HG03060 (cell line): ENCODE measurements at regions not wholly inside any gene's neighbourhood (a gene's known extent, or its start where the extent isn't known, plus 50 kb on each side); places are given as distances from the start of the nearest gene placed in this dataset.

Experiments used
- ATAC-seq: cut with Tn5 transposase; IDR thresholded peaks from one replicate; pipeline ENCODE4 v1.9.1; 2021; ENCODE audit warnings: low read depth, moderate number of reproducible peaks; ENCODE audit not compliant: unreplicated experiment

- no peak for ATAC-seq
Measured at GRCh38 chr4:112842513-112842912, 205.6 kb downstream of the LARP7 start.

DNA sequence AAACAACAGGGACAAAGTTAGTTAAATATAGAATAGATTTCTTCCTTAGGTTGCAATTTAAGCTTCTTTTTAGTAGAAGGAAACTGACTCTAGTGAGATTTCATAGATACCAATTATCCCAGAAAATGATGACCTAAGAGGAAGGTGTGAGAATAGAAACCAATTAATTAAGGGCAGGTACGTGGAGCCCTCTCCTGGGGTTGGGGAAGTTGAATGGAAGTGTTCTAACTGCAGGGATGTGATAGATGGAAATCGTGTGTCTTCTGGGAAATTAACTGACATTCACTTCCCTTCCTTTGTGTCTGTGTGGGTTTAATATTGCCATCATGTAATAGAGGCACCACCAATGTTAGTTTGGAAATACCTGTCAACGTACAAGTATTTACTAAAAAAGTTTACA is 204.1 kb upstream of the ANK2 start:
- ATAC-seq, result no peak

DNA sequence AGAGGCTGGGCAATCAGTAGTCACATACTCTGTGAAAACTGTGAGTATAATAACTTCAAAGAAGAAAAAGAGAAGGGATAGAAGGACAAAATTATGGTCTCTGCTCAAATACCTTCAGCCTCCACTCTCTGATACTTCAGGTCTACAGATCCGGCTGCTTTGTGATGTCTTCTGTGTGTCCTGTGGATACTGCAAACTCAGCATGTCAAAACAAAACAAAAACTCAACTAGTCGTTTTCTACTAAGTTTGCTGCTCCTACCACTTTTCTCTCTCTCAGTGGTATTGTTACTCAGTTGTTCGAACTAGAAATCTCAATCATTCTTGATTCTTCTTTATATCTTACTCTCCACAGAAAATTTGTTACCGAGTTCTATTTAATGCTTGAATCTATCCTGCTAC is 202.4 kb upstream of the ANK2 start:
- ATAC-seq, result no peak

DNA sequence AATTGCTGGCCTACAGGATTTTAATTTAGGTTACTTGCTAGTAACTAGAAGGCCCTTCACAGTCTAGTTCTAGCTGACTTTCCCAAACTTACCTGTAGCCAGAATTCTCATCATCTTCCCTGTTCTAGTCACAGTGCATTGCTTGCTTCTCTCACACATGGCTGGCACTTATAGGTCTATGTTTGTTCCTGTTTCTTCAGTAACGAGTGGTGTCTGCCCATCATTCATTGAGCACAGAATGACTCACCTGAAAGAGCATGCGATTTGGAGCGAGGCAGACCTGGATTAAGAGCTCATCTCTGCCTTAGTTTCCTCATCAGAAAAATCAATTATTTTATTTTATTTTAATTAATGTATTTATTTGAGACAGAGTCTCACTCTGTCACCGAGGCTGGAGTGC is 201.7 kb upstream of the ANK2 start:
- ATAC-seq, result no peak

DNA sequence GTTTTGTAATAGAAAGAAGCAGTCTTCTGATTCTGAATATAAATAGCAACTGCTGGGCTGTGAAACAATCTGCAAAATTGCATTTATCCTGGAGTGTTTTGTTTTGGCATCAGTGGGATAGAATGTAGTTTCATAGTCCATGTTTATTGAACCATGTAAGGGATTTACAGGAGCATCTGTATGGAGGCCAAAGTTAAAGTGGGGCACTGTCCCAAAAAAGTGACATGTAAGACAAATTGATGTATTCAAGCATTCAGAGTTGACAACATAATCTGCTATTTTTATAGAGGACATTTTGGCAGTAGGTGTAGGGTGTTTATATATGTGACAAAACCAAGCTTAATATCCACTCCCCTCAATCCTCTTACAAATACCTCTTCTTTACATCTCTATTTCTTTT is 200.5 kb upstream of the ANK2 start:
- ATAC-seq, result no peak

GRCh38 chr4:112852601-112853000 is 196.9 kb upstream of the ANK2 start:
- no peak for ATAC-seq

GRCh38 chr4:112853662-112854256 is 195.7 kb upstream of the ANK2 start:
- ATAC-seq, result no peak

- no peak for ATAC-seq
Measured at GRCh38 chr4:112854420-112854819, 195.0 kb upstream of the ANK2 start.

- ATAC-seq, result no peak
Measured at GRCh38 chr4:112855058-112855457, 194.4 kb upstream of the ANK2 start.

- no peak for ATAC-seq
Measured at GRCh38 chr4:112857461-112857860, 192.0 kb upstream of the ANK2 start.

DNA sequence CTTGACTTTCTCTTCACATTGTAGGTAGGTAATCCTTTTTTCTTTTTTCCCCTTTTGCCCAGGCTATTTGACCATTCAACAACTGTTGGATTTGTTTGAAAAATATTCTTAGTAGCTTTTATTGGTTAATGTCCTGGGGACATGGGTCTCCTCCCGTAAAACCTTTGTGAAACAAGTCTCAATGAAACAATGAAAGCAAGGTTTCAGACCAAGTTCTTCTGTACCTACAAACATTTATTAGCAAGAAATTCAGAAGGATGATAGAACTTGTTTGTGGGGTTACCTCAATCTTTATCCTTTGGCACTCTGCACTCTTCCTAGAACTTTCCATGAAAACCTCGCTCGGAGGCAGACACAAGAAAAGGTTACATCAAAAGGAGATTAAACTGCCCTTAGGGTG is 190.7 kb upstream of the ANK2 start:
- no peak for ATAC-seq

DNA sequence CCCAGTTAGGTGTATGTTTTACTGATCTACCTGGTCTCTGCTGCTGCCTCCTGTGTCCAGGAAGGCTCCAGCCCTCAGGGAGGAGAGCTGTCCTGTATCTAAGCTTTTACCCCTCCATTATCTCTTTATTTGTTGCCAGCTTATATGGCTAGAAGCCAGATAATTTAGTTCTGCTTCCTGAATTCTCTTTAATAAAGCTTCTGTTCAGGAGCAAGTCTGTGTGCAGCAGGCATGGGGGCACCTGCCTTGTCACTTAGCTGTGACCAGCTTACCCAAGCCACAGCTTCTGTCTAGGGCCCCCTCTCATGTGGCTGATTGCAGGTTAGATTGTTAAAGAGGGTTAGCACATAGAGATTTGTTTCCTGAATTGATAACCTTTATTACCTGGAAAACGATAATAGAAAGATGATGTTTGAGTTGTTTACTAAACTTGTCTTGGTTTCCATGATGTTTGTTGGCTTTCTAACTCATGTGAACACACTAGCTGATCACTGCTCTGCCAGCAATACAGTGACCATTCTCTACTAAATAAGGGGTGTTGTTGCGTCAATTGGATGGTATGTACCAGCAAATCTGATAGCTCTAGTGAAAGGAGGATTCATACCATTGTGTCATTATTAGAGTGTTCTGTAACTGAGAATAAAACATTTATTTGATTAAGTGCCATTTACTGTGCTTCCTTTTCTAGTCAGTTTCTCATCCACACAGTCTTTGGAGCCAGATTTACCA is 189.8 kb upstream of the ANK2 start:
- no peak for ATAC-seq

GRCh38 chr4:112860830-112861690 is 188.4 kb upstream of the ANK2 start:
- ATAC-seq, result no peak

GRCh38 chr4:112861691-112862674 is 187.5 kb upstream of the ANK2 start:
- no peak for ATAC-seq

DNA sequence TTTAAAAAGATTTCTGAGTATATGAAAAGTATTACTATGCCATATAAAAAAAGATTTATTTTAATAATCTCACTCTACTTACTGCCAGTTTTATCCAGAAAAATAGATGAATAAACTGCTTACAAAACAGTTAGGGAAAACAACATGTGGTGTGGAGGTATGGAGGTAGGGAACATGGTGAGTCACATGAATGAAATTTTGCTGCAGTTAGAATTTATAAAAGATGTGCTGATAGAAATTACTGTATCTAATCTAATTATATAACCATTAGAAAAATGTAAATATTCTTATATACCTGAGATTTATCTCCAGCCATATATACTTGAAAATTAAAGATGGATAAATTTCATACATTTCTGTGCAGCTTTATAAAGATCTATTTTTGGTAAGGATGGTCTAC is 184.0 kb upstream of the ANK2 start:
- no peak for ATAC-seq

DNA sequence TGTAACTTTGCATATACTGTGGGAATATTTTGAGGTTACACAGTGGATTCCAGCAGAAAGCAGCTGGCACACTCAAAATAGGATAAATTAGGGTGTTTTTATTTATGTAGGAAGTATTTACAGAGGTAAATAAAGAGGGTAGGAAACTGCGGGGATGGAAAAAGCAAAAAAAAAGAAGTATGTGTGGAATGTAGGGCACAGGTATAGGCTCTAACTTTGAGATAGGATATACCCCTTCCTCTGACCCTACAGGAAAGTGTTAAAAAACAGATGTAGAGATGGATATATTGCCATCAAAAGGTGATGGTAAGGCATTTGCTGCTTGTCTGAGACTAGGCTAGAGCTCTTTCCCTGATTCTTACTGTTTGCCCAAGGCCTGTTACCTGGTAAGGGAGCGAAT is 173.1 kb upstream of the ANK2 start:
- no peak for ATAC-seq

DNA sequence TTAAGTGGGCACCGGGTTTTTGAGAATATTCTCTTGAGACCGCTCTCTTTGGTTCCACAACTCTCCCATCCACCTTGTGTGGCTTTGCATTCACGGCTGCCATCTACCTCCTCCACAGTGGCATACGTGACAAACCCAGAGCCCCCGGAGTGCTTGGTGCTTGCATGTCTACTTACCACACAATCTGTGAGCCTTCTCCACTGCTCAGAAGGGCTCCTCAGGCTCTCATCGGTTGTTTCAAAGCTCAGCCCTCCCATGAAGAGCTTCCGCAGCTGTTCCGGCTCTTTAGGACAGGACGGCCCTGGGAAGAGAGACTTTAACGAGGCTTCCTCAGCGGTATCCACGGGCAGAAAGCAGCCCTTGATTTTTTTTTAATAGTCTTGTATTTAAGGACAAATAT is 167.6 kb upstream of the ANK2 start:
- no peak for ATAC-seq

DNA sequence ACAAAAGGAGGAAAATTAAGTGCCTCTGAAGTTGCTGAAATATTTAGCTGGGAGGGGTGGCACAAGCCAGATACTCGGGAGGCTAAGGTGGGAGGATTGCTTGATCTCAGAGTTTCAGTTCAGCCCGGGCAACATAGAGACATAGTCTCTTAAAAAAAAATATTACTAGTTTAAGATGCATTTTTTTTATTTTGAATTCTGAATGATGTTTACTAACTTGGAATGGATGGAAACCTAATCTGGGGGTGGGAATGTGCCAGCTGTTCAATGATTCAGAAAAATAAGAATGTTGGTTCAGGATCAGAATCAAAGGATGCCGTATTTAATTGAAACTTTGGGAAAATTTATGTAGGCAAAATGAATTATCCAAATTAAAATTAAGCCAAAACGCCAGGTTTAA is 167.2 kb upstream of the ANK2 start:
- no peak for ATAC-seq

- ATAC-seq, result no peak
Measured at GRCh38 chr4:112884406-112884805, 165.0 kb upstream of the ANK2 start.

DNA sequence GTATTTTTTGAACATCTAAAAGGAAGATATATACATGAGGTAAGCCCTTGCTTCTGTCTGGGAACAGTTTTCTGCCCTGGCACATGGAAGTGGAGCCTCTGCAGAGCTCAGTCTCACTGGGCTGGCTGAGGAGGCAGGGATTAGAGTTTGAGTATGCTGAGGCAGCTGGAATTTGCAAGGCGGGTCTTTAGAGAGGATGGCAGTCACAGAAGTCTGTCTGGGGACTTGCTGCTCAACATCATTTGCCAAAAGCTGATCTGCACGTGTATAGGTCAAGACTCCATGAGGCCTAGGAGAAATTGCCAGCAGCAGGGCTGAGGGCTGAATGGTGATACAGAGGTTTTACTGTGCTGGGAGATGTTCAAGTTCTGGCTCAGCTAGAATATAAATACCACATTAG is 163.6 kb upstream of the ANK2 start:
- ATAC-seq, result no peak
